ENCODE measurements at regions not wholly inside any gene's neighbourhood (a gene's known extent, or its start where the extent isn't known, plus 50 kb on each side); places are given as distances from the start of the nearest gene placed in this dataset.

- no peak for TF ChIP-seq POLR2AphosphoS5 (IDR thresholded peaks at IDR 0.05)
- no peak for TF ChIP-seq CTCF (IDR thresholded peaks at IDR 0.05)
Observed at GRCh38 chr2:128448331-128449225, 129.9 kb upstream of the HS6ST1 start.

All from prostate gland (tissue), 2 donors.